Keratinocyte (primary cell): ENCODE measurements at regions not wholly inside any gene's neighbourhood (a gene's known extent, or its start where the extent isn't known, plus 50 kb on each side); places are given as distances from the start of the nearest gene placed in this dataset.

ENCODE experiments used
- DNase-seq: peaks from one replicate; pipeline ENCODE4 v3.0.0-alpha.2; 2011; ENCODE audit warnings: low read depth, missing footprints, low spot score
- FAIRE-seq: peaks from 2 replicates; lab custom pipeline; 2011; peaks lifted over from hg19 to GRCh38; lab: Jason Lieb, UNC
- H2AFZ ChIP-seq: 2 replicates; pipeline ENCODE4 v1.6.0; 2012; ENCODE audit warnings: low read length, control low read depth, inconsistent platforms; ENCODE audit not compliant: control insufficient read depth
- H3K27ac ChIP-seq: 2 replicates; pipeline ENCODE4 v1.5.1; 2011; ENCODE audit warnings: low read length; ENCODE audit not compliant: control insufficient read depth, insufficient read depth
- H3K27me3 ChIP-seq: 3 replicates; pipeline ENCODE4 v1.6.0; 2011; ENCODE audit warnings: low read length; ENCODE audit not compliant: control insufficient read depth, insufficient read depth; ENCODE audit errors: extremely low read depth
- H3K36me3 ChIP-seq, 2 experiments: 2 replicates in 1 of 2; 3 replicates in 1 of 2; pipeline ENCODE4 v1.5.1; 2011; ENCODE audit warnings: low read length in 2 of 2, mild to moderate bottlenecking in 1 of 2; ENCODE audit not compliant: control insufficient read depth in 2 of 2, insufficient read depth in 2 of 2; ENCODE audit errors: extremely low read depth in 1 of 2
- H3K4me1 ChIP-seq: 3 replicates; pipeline ENCODE4 v1.5.1; 2011; ENCODE audit warnings: low read length; ENCODE audit not compliant: control insufficient read depth, insufficient read depth; ENCODE audit errors: extremely low read depth
- H3K4me2 ChIP-seq: 3 replicates; pipeline ENCODE4 v1.6.0; 2011; ENCODE audit warnings: low read depth, low read length; ENCODE audit not compliant: control insufficient read depth, insufficient read depth; ENCODE audit errors: extremely low read depth
- H3K4me3 ChIP-seq, 3 experiments: fragments of 200-600 bp in 1 of 3; sonication (generic) in 1 of 3; 2 replicates in 2 of 3; 3 replicates in 1 of 3; pipeline ENCODE4 v1.5.1; 2011 to 2016; ENCODE audit warnings: low read length in 3 of 3, mild to moderate bottlenecking in 3 of 3, control low read depth in 2 of 3, inconsistent platforms in 1 of 3, low read depth in 1 of 3, mixed read lengths in 1 of 3, mixed run types in 1 of 3, moderate library complexity in 1 of 3; ENCODE audit not compliant: control insufficient read depth in 2 of 3, insufficient read depth in 2 of 3; ENCODE audit errors: extremely low read depth in 1 of 3
- H3K79me2 ChIP-seq: 2 replicates; pipeline ENCODE4 v1.6.0; 2012; ENCODE audit warnings: low read length; ENCODE audit not compliant: control insufficient read depth, insufficient read depth
- H3K9ac ChIP-seq: 3 replicates; pipeline ENCODE4 v1.6.0; 2011; ENCODE audit warnings: low read length; ENCODE audit not compliant: control insufficient read depth, insufficient read depth; ENCODE audit errors: extremely low read depth
- H3K9me1 ChIP-seq: 3 replicates; pipeline ENCODE4 v1.6.0; 2011; ENCODE audit warnings: low read length; ENCODE audit not compliant: control insufficient read depth, insufficient read depth; ENCODE audit errors: extremely low read depth
- H3K9me3 ChIP-seq: 2 replicates; pipeline ENCODE4 v1.5.1; 2012; ENCODE audit warnings: low read depth, low read length; ENCODE audit not compliant: control insufficient read depth
- H4K20me1 ChIP-seq: 3 replicates; pipeline ENCODE4 v1.6.0; 2011; ENCODE audit warnings: low read length; ENCODE audit not compliant: control insufficient read depth, insufficient read depth; ENCODE audit errors: extremely low read depth
- EZH2 ChIP-seq: IDR thresholded peaks from one replicate; pipeline ENCODE4 v1.6.1; 2012; ENCODE audit warnings: inconsistent platforms, mild to moderate bottlenecking, low read length, moderate library complexity
- dilution Hi-C: fragments of 300-500 bp; cut with MboI; formaldehyde crosslinking; loops from one replicate; pipeline ENCODE4 v1.7.0; 2020; ENCODE audit warnings: low sequenced_read_pairs; ENCODE audit not compliant: extremely low pct_ligation_motif_present
- TF ChIP-seq, protein P1 (sequence below), 3 experiments: IDR thresholded peaks in 1 of 3; conservative IDR thresholded peaks in 1 of 3; optimal IDR thresholded peaks in 1 of 3; 2 replicates in 2 of 3; 3 replicates in 1 of 3; pipeline versions ENCODE3 to v1.5.1; 2011; ENCODE audit warnings: low read length in 3 of 3, mild to moderate bottlenecking in 3 of 3, moderate library complexity in 2 of 3, control low read depth in 1 of 3, inconsistent platforms in 1 of 3; ENCODE audit not compliant: insufficient read depth in 2 of 3; ENCODE audit errors: extremely low read depth in 1 of 3

DNA sequence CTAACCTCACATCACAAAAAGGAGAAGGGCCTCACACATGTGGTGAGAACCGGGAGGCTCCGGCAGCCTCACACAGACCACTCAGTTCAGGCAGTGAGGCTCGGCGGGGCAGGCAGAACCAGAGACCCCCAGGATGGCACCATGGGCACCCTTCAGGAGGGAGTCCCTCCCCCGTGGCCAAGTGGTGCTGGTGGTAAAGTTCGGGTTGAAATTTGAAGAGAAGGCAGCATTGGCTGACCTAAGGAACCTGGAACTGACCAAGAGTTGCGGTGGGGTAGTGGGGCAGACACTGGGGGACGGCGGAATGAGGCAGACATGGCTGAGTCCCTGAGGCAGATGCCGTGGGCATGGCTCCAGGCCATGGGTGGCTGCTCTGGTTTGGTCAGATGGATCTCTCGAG lies 239.3 kb upstream of the MYT1L start:
- no peak overlapping the region for H3K4me2 ChIP-seq
- no peak overlapping the region for H3K4me3 ChIP-seq
- dilution Hi-C loops: no loop called here
- TF ChIP-seq, protein P1, sequence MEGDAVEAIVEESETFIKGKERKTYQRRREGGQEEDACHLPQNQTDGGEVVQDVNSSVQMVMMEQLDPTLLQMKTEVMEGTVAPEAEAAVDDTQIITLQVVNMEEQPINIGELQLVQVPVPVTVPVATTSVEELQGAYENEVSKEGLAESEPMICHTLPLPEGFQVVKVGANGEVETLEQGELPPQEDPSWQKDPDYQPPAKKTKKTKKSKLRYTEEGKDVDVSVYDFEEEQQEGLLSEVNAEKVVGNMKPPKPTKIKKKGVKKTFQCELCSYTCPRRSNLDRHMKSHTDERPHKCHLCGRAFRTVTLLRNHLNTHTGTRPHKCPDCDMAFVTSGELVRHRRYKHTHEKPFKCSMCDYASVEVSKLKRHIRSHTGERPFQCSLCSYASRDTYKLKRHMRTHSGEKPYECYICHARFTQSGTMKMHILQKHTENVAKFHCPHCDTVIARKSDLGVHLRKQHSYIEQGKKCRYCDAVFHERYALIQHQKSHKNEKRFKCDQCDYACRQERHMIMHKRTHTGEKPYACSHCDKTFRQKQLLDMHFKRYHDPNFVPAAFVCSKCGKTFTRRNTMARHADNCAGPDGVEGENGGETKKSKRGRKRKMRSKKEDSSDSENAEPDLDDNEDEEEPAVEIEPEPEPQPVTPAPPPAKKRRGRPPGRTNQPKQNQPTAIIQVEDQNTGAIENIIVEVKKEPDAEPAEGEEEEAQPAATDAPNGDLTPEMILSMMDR (optimal IDR thresholded peaks at IDR 0.05 in 1 of 3, IDR thresholded peaks at IDR 0.05 in 1 of 3, conservative IDR thresholded peaks at IDR 0.05 in 1 of 3; ENCODE audit: extremely low read depth in 1 of 3, insufficient read depth in 2 of 3, low read length in 3 of 3): no peak
- no peak for TF ChIP-seq EZH2
- no peaks in the 10 kb centered on the region for H4K20me1 ChIP-seq
- no peaks in the 10 kb centered on the region for H3K9me1 ChIP-seq
- H3K27me3 ChIP-seq: no peaks in the 10 kb centered on the region
- no peak overlapping the region for H2AFZ ChIP-seq
- no peaks in the 10 kb centered on the region for H3K4me1 ChIP-seq
- no peaks in the 10 kb centered on the region for H3K79me2 ChIP-seq
- FAIRE-seq: no peak
- peaks cover 23% of the 10 kb centered on the region for H3K9me3 ChIP-seq
- DNase-seq: no peak
- no peak overlapping the region for H3K27ac ChIP-seq
- no peak overlapping the region for H3K9ac ChIP-seq
- H3K36me3 ChIP-seq: no peaks in the 10 kb centered on the region

DNA sequence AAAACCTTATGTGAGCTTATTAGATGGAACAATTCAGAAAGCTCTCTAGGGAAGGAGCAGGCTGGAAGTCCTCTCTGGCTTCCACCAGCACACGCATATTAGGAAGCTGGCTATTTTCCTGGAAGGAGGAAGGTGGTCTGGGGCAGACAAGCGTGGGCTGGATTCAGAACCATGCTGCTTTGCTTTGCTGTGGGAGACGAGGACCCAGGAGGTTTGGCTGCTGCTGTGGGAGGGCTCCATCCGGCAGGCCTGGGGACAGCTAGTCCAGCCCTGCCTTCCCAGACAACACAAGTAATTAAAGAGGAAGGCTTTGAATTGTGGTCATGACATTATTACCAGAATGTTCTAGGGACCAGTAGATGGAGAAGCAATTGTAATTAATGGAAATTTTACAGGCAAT lies 238.8 kb upstream of the MYT1L start:
- Histone ChIP-seq H3K27ac (no peak overlapping the region), H3K9me3 (peaks cover 23% of the 10 kb centered on the region), H3K9me1 (no peaks in the 10 kb centered on the region), H3K4me3 (no peak overlapping the region), H3K4me1 (no peaks in the 10 kb centered on the region), H2AFZ (no peak overlapping the region), H3K27me3 (no peaks in the 10 kb centered on the region), H3K4me2 (no peak overlapping the region), H4K20me1 (no peaks in the 10 kb centered on the region), H3K9ac (no peak overlapping the region), H3K36me3 (no peaks in the 10 kb centered on the region), H3K79me2 (no peaks in the 10 kb centered on the region)
- TF ChIP-seq, protein P1 (optimal IDR thresholded peaks at IDR 0.05 in 1 of 3, IDR thresholded peaks at IDR 0.05 in 1 of 3, conservative IDR thresholded peaks at IDR 0.05 in 1 of 3; ENCODE audit: extremely low read depth in 1 of 3, insufficient read depth in 2 of 3, low read length in 3 of 3): no peak
- dilution Hi-C loops: no loop called here
- FAIRE-seq (no peak), DNase-seq (no peak)
